NCI-H460 (cell line): ENCODE measurements at regions not wholly inside any gene's neighbourhood (a gene's known extent, or its start where the extent isn't known, plus 50 kb on each side); places are given as distances from the start of the nearest gene placed in this dataset.
"Not testable (repeated sequence)": the region's sequence is repeated elsewhere in the genome, so short reads cannot be mapped to it uniquely, and the experiment has no call there.

Experiments
- DNase-seq: peaks from one replicate; pipeline ENCODE4 v3.0.0-alpha.2; 2016; ENCODE audit warnings: low read depth; ENCODE audit errors: extremely low read depth

DNA sequence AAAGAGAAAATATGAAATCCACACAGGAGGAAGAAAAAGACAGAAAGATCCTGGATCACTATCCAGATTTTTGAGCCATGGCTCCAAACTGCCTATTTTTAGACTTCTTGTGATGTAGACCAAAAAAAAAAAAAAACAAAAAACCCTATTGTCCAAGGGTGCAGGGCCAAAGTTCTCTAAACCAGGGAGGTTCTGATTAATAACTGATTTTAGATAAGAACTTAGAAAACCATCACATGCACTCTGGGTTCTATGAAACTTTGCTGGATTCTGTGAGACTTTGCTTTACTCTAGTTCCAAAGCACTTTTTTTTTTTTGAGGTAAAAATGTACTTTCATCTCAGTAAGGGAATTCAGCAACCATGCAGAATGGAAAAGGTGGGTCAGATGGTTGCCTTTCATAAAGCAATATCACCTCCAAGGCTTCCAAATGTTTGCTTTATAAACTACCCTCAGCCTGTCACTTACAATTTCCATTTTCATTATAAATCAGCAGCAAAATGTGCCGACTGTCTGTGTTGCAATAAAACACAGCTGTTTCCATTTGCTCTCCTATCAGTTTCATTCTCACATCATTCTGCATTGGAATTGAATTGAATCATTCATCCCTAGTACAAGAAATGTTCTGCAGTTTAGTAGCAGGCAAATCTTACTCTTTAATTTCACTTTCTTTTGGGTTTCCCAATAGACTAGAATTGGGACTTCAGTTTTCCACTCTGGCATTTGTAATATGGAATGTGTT, 1584.3 kb upstream of the RAG2 start:
- DNase-seq, result no peak

DNA sequence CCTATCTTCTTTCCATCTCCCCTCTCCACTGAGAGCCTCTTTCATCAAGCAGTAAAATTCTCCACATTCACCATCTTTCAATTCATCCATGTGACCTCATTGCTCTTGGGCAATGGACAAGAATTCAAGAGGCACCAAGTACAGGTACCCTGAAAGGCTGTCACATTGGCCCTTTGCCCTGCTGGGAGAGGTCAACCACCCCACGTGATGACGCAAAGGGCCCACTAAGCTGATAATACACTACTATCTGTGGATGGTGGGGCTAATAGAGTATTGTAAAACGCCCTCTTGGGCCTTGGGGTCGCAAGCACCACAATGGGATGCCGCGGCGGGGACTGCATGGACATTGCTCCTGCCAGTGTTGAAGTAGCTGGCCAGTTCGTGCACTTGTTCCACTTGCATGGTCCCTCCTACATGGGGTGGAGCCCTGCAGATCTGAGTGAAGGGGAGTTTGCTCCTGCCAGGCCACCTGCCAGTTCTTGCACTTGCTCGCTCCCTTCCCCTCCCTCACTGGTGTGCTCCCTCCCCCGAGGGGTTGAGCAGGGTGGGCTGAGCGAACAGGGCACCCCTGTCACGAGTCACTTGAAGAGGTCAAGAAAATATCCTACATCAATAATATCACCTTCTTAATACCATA, 1578.8 kb upstream of the RAG2 start:
- no peak for DNase-seq

GRCh38 chr11:38173676-38174075, 1575.6 kb upstream of the RAG2 start:
- DNase-seq, result no peak

GRCh38 chr11:38169286-38169685, 1571.2 kb upstream of the RAG2 start:
- peak; percentile 38 for DNase-seq

GRCh38 chr11:38163526-38163925, 1565.5 kb upstream of the RAG2 start:
- no peak for DNase-seq

DNA sequence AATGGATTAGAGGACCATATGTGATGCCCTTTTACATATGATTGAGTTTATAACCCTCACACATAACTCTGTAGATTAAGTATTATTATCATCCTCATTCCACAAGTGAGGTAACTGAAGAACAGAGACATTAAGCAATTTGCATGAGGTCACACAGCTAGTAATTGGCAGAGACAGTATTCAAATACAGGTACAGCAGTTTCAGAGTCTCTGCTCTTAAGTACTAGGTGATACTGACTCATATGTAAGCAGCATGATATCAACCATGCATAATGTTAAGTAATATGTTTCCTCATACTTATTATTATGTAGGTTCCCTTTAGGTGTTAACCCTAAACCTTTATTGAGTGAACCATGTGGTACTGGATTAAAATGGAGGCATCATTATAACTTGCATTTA, 1562.4 kb upstream of the RAG2 start:
- DNase-seq, result no peak

- no peak for DNase-seq
Observed at GRCh38 chr11:38159038-38159437, 1561.0 kb upstream of the RAG2 start.

GRCh38 chr11:38156495-38157146, 1558.6 kb upstream of the RAG2 start:
- DNase-seq, result no peak

DNA sequence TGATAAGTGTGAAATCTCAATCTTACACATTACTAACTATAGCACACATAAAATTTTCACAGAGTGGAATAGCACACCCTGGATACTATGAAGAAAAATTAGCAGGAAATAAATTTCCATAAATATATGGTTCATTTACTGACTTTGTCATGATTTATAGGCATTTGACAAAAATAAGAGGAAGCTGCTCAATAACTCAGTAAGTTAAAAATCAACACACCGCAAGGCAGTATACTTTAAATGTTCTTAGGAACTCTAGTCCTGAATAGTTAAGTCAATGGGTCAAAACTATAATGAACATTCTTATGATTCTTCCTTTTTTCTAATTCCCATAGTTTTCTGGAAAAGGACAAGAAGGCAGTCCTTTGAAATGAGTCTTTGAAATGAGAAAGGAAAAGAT, 1557.8 kb upstream of the RAG2 start:
- no peak for DNase-seq

DNA sequence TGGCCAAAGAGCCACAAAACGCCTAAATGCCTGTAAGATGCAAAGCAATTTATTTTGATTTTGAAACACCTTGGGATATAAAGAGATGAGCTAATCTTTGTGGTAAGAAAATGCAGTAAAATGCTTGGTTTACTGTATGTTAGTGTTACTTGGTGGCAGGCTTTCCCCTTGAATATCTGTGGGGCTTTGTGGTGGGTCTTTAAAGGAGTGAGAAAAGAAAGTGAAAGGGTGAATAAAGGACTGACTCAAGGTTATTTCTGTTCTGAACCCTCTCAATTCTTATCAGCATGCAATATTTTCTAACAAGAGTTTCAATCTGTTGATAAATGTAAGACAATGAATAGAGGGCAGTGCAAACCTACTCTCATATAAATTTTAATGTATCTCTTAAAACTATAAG, 1555.9 kb upstream of the RAG2 start:
- DNase-seq, result no peak

DNA sequence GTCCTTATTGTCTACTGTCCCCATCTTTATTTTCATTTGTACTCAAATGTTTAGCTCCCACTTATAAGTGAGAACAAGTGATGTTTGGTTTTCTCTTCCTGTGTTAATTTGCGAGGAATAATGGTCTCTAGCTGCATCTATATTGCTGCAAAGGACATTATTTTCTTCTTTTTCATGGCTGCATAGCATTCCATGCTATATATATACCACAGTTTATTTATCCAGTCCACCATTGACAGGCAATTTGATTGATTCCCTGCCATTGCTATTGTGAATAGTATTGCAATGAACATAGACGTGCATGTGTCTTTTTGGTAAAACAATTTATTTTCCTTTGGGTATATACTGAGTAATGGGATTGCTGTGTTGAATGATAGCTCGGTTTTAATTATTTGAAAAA, 1545.8 kb upstream of the RAG2 start:
- no peak for DNase-seq

DNA sequence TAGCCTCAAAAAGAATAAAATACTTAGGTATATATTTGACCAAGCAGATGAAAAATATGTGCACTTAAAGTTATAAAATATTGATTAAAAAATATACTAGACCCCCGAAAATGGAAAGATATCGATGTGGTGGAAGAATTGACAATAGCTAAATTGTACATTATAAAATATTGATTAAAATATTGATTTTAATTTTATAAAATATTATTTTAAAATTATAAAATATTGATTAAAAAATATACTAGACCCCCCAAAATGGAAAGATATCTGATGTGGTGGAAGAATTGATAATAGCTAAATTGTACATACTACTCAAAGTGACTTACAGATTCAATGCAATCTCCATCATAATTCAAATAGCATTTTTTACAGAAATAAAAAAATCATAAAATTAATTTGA, 1540.9 kb upstream of the RAG2 start:
- no peak for DNase-seq

DNA sequence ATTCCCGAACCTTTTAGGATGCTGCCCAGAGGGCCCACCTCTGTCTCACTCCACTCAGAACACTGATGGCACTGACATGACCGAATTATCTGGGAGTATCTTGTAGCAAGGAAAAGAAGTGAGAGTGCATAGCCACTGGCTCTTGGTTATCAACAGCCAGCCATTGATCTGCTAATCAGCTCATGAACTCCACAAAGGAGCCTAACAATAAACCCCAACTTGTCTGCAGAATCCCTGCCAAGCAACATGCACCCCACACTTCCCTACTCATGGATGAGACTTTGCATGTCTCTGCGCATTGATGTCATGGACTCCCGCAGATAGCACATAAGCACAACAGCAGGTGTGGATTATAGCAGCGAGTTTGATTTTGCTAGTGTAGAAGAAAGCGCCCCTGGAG, 1538.9 kb upstream of the RAG2 start:
- DNase-seq, result no peak

DNA sequence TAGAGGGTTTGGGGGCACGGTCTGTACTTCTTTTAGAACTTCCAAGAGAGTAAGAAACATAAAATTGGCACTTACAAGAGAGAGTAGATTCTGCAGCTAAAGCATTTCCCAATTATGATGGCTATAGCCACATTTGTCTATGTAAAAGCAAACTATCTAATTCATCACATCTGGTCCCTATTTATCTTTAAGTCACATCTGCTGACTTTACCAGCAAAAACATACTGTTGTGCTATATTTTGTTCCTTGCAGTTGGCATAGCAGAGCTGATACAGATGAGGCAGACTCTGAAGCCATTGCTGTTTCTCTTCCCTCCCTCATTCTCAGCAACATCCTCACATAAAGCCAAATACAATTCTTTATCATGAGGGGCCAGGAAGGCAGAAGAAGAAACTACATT, 1533.5 kb upstream of the RAG2 start:
- DNase-seq, result no peak

DNA sequence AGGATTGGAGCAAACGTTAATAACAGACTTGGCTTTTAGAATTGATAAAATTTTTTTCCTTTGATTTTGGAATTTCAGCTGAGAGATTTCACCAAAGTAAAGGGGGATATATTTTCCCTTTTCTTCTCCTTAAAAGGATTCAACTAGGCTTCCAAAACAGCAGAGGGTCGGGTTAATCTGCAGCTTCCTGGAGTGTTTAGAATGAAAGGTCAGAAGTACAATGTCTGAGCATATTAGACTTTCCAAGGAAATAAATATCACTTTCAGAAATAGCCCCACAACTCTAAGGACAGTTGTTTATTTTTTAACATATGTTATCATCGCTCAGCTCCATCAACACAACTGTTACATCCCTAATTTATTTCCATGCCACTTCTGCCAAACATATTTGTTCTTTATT, 1532.9 kb upstream of the RAG2 start:
- no peak for DNase-seq

DNA sequence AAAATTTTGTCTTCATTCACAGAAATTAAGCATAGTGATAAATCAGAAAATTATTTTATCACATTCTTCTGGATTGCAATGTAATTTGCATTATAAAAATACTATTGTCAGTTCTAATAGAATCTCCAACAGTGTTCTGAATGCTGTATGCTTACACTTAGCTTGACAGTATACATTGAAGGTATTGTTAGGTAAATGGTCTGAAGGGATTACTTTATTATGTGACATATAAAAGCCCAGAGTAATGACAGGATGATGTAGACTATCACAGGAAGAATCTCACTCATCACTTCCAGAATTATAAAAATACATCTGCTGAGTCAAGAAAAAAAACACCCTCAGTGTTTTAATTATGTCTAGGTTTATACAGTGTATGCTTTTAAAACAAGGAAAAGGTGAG, 1532.5 kb upstream of the RAG2 start:
- no peak for DNase-seq

- no peak for DNase-seq
Observed at GRCh38 chr11:38123673-38124072, 1525.6 kb upstream of the RAG2 start.

GRCh38 chr11:38116616-38117015, 1518.6 kb upstream of the RAG2 start:
- DNase-seq, result not testable (repeated sequence)

DNA sequence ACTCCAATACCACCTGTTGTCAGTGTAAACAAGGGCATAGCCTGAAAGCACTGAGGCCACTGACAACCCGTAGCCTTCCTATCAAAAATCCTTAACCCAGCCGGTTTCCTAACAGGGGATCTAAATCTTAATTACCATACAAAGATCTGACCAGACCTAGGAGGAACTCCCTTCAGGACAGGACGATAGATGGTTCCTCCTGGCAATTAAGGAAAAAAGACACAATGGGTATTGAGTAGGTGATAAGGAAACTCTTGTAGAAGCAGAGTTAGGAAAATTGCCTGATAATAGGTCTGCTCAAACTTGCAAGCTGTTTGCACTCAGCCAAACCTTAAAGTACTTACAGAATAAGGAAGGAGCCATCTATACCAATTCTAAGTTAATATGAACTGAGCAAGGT, 1517.3 kb upstream of the RAG2 start:
- not testable (repeated sequence) for DNase-seq

- DNase-seq, result no peak
Observed at GRCh38 chr11:38100836-38101462, 1502.9 kb upstream of the RAG2 start.

DNA sequence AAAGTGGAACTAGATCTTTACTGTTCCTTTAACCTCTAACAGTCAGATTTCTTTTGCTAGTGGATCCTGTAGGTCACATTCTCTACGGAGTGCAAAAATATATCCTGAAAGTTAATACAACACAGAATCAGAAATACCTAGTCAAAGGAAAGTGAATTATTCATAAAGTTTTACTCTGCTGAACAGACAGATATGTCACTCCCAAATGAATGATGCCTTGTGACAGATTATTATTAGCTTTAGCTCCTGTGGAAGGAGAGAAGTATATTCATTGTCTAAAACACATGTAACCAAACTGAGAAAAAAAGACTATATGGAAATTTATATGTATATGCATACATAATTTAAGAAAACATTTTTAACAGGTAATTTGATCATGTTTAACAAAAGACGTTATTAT, 1497.2 kb upstream of the RAG2 start:
- no peak for DNase-seq

- DNase-seq, result no peak
Observed at GRCh38 chr11:38089726-38090125, 1491.7 kb upstream of the RAG2 start.
